Bronchial epithelial cell (primary cell): ENCODE measurements at regions not wholly inside any gene's neighbourhood (a gene's known extent, or its start where the extent isn't known, plus 50 kb on each side); places are given as distances from the start of the nearest gene placed in this dataset.

Source experiments
- DNase-seq: peaks from one replicate; pipeline ENCODE4 v3.0.0-alpha.2; 2010; ENCODE audit warnings: low read depth
- FAIRE-seq: peaks from 2 replicates; lab custom pipeline; 2011; peaks lifted over from hg19 to GRCh38; lab: Jason Lieb, UNC
- H3K27me3 ChIP-seq: 2 replicates; pipeline ENCODE4 v1.5.1; 2011; ENCODE audit warnings: low read length; ENCODE audit not compliant: control insufficient read depth, insufficient read depth
- H3K36me3 ChIP-seq: 2 replicates; pipeline ENCODE4 v1.5.1; 2011; ENCODE audit warnings: low read length; ENCODE audit not compliant: control insufficient read depth, insufficient read depth
- H3K4me3 ChIP-seq: 2 replicates; pipeline ENCODE4 v1.5.1; 2011; ENCODE audit warnings: mild to moderate bottlenecking, low read depth, low read length, control low read depth
- TF ChIP-seq, protein P1 (sequence below): IDR thresholded peaks from 2 replicates; pipeline ENCODE4 v1.5.1; 2011; ENCODE audit warnings: mild to moderate bottlenecking, moderate library complexity, low read length, control low read depth, inconsistent platforms; ENCODE audit not compliant: insufficient read depth, severe bottlenecking

DNA sequence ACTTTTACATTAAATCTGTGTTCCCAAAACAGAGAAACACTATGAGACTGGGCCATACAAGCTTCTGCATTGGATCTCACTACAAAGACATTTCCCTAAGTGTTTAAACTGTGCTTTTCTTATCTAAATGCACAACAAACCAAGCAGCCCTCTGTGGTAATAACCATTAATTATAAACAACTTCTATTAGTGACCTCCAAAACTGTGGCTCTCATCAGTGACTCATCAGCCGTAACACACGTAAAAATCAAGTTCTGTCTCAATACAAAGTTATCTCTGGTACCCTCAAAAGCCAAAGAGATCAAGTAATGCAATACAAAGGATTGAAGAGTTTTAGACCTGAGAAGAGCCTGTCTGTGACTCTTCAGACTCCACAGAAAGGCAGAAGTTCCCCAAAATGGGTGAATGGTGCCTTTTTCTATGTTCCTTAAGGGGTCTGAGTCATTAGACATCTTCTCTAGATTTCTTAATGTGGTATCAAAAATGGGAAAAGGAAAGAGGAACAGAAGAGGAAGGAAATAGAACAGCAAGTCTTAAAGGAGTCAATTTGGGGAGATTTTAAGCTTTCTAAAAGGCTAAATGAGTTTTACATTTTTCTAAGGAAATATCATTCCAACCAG, 189.8 kb upstream of the PPP1R2C start:
- Histone ChIP-seq H3K27me3 (no peaks in the 10 kb centered on the region), H3K4me3 (no peak overlapping the region), H3K36me3 (no peaks in the 10 kb centered on the region)
- TF ChIP-seq, protein P1, sequence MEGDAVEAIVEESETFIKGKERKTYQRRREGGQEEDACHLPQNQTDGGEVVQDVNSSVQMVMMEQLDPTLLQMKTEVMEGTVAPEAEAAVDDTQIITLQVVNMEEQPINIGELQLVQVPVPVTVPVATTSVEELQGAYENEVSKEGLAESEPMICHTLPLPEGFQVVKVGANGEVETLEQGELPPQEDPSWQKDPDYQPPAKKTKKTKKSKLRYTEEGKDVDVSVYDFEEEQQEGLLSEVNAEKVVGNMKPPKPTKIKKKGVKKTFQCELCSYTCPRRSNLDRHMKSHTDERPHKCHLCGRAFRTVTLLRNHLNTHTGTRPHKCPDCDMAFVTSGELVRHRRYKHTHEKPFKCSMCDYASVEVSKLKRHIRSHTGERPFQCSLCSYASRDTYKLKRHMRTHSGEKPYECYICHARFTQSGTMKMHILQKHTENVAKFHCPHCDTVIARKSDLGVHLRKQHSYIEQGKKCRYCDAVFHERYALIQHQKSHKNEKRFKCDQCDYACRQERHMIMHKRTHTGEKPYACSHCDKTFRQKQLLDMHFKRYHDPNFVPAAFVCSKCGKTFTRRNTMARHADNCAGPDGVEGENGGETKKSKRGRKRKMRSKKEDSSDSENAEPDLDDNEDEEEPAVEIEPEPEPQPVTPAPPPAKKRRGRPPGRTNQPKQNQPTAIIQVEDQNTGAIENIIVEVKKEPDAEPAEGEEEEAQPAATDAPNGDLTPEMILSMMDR, result no peak
- FAIRE-seq, result no peak
- DNase-seq, result no peak

DNA sequence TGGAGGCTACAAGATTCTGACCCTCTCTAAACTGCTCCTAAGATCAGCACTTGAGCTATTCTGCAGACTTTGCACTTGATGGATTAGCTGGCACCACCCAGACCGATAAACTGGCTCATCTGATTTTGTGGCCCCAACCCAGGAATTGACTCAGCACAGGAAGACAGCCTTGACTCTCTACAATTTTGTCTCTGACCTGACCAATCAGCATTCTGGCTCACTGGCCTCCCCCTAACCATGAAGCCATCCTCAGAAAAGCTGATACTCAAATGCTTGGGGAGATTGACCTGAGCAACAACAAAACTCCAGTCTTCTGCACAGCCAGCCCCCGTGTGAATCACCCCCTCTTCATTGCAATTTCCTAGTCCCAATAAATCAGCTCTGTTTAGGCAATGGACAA, 195.4 kb upstream of the PPP1R2C start:
- no peaks in the 10 kb centered on the region for H3K27me3 ChIP-seq
- no peaks in the 10 kb centered on the region for H3K36me3 ChIP-seq
- H3K4me3 ChIP-seq, result no peak overlapping the region
- TF ChIP-seq, protein P1, result no peak
- no peak for FAIRE-seq
- DNase-seq, result no peak

DNA sequence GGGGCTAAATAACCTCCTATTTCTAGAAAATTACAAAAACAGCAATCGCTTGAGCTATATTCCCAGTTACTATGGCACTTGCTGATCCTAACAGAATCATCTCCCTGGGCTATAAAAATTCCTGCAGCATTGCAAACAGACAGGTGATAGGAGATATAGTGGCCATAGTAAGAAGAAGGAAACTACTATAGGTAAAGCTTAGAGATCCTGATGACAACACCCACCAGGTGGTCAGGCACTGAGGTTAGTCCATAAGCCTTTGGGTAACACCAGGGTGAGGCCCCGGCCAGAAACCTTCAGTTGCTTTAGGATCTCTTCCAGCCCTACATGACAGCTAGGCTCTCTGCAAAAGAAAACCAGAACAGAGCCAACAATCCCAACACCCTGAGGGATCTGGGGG, 197.9 kb upstream of the PPP1R2C start:
- H3K4me3 ChIP-seq, result no peak overlapping the region
- DNase-seq (no peak), FAIRE-seq (no peak)
- no peaks in the 10 kb centered on the region for H3K27me3 ChIP-seq
- H3K36me3 ChIP-seq, result no peaks in the 10 kb centered on the region
- TF ChIP-seq, protein P1, result no peak

DNA sequence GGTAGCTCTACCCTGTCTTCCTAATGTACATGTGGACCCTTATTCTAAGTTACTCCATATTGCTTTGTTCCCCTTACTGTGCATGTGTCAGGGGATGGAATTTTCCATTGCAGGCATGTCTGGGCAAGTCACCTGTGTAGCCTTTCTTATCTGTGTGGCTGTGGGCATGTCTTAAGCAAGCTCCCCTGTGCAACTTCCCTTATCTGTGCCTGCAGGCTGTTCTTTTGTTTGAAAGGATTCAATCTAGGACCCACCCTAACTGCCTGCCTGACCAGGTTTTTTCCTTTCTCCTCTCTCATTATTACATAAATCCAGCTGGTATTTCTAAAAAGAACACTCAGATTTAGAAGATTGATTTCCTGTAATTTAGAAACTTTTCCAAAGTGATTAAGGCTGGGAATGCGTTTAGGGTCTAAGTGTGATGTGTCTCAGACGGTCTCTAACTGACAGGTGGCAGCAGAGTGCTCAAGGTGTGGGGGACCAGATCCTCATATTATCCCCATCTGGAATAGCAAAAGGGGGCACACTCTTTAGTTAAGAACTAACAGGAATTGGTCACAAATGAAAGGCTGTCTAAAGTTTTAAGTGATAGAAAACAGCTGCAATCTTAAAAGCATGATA, 198.9 kb upstream of the PPP1R2C start:
- Histone ChIP-seq H3K27me3 (no peaks in the 10 kb centered on the region), H3K36me3 (no peaks in the 10 kb centered on the region), H3K4me3 (no peak overlapping the region)
- TF ChIP-seq, protein P1, result no peak
- FAIRE-seq (no peak), DNase-seq (peak; percentile 80)

DNA sequence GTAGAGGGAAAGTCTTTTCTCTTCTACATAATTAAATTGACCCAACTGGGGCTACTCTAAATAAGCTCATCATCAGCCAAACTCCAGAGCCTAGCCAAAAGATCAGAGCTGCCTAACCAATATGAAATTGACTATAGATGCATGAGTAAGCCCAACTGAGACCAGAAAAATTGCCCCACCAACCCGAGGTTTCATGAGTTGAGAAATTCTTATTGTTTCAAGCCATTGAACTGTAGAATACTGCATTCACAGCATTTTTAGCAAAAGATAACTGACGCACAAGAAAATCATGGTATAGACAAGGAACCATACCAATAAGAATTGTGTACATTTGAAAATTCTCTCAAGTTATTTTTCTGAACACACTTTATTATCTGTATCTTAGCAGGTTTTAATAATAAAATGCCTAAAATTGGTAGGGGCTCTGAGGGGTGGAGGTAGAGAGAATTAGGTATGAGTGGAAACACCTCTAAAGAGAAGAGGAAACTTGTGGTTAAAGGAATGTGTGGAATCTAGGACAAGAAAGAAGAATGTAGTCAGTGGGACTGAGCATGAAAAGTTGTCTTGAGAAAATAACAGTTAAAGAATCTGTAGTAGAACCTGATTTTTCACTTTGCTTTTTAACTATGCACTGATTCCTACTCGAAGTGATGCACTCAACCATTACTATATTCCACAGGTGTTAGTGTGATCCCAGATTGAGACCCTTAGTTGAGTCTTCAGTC, 200.9 kb upstream of the PPP1R2C start:
- no peaks in the 10 kb centered on the region for H3K27me3 ChIP-seq
- H3K36me3 ChIP-seq, result no peaks in the 10 kb centered on the region
- FAIRE-seq (no peak), DNase-seq (peak; percentile 2)
- TF ChIP-seq, protein P1, result no peak
- H3K4me3 ChIP-seq, result no peak overlapping the region
